Activated CD4-positive, alpha-beta memory T cell treated with anti-CD3 and anti-CD28 coated beads, Interleukin-2, amount 10 ng/mL, durations not matched to agents 7 days and 5 days (primary cell): ENCODE measurements at regions not wholly inside any gene's neighbourhood (a gene's known extent, or its start where the extent isn't known, plus 50 kb on each side); places are given as distances from the start of the nearest gene placed in this dataset.

ENCODE experiments used
- CTCF ChIA-PET: fragments of 350-600 bp; sonication (Branson Sonifier 250); formaldehyde crosslinking; loops from one replicate; lab custom pipeline; 2021; ENCODE audit warnings: antibody characterized with exemption, inconsistent platforms; lab: Charles Lee
- POLR2A ChIA-PET: fragments of 350-600 bp; sonication (Branson Sonifier 250); formaldehyde crosslinking; loops from one replicate; lab custom pipeline; 2021; ENCODE audit warnings: antibody characterized with exemption; lab: Charles Lee
- DNase-seq: peaks from one replicate; pipeline ENCODE4 v3.0.0-alpha.2; 2020
- H3K27ac Mint-ChIP-seq: one replicate; pipeline ENCODE4 v1.8.0; 2021; ENCODE audit warnings: mild to moderate bottlenecking, mixed read lengths
- H3K27me3 Mint-ChIP-seq: one replicate; pipeline ENCODE4 v1.8.0; 2021; ENCODE audit warnings: mixed read lengths
- H3K36me3 Mint-ChIP-seq: one replicate; pipeline ENCODE4 v1.8.0; 2021; ENCODE audit warnings: low read depth, mixed read lengths
- H3K4me1 Mint-ChIP-seq: one replicate; pipeline ENCODE4 v1.8.0; 2021; ENCODE audit warnings: mixed read lengths
- H3K4me3 Mint-ChIP-seq: one replicate; pipeline ENCODE4 v1.8.0; 2021; ENCODE audit warnings: mild to moderate bottlenecking, mixed read lengths
- H3K9me3 Mint-ChIP-seq: one replicate; pipeline ENCODE4 v1.8.0; 2021; ENCODE audit warnings: mixed read lengths

GRCh38 chr5:132130918-132131715 lies 57.5 kb downstream of the CSF2 start:
- H3K27me3 Mint-ChIP-seq: peaks cover 17% of the 10 kb centered on the region
- peaks cover 20% of the 10 kb centered on the region for H3K9me3 Mint-ChIP-seq
- DNase-seq: no peak
- H3K4me3 Mint-ChIP-seq: no peak overlapping the region
- H3K36me3 Mint-ChIP-seq: peaks cover 23% of the 10 kb centered on the region
- H3K4me1 Mint-ChIP-seq: peaks cover 3% of the 10 kb centered on the region
- CTCF ChIA-PET: no interaction called here
- POLR2A ChIA-PET: no interaction called here
- no peak overlapping the region for H3K27ac Mint-ChIP-seq

GRCh38 chr5:132132138-132132537 lies 58.5 kb downstream of the CSF2 start:
- CTCF ChIA-PET: no interaction called here
- peaks cover 3% of the 10 kb centered on the region for H3K4me1 Mint-ChIP-seq
- H3K36me3 Mint-ChIP-seq: peaks cover 17% of the 10 kb centered on the region
- H3K27me3 Mint-ChIP-seq: peaks cover 9% of the 10 kb centered on the region
- peaks cover 20% of the 10 kb centered on the region for H3K9me3 Mint-ChIP-seq
- H3K4me3 Mint-ChIP-seq: no peak overlapping the region
- POLR2A ChIA-PET: no interaction called here
- no peak for DNase-seq
- H3K27ac Mint-ChIP-seq: no peak overlapping the region

GRCh38 chr5:132134384-132134783 lies 60.8 kb downstream of the CSF2 start:
- ChIA-PET POLR2A (interaction anchor here (0.5 kb wide), 1 partner anchor 22 kb away, joined by 3 read pairs; no protein-coding TSS in a partner anchor), CTCF (interaction anchor here (0.6 to 1.7 kb wide), 7 partner anchors 35 to 104 kb away, joined by 3 to 7 read pairs (median 4); partner anchors contain the start of gene CSF2)
- peaks cover 4% of the 10 kb centered on the region for H3K36me3 Mint-ChIP-seq
- DNase-seq: no peak
- H3K4me1 Mint-ChIP-seq: peaks cover 3% of the 10 kb centered on the region
- no peak overlapping the region for H3K27ac Mint-ChIP-seq
- peaks cover 20% of the 10 kb centered on the region for H3K27me3 Mint-ChIP-seq
- peaks cover 5% of the 10 kb centered on the region for H3K9me3 Mint-ChIP-seq
- H3K4me3 Mint-ChIP-seq: no peak overlapping the region

- Mint-ChIP-seq H3K27ac (no peak overlapping the region), H3K36me3 (peaks cover 7% of the 10 kb centered on the region), H3K27me3 (peaks cover 35% of the 10 kb centered on the region), H3K9me3 (peaks cover 7% of the 10 kb centered on the region), H3K4me1 (no peaks in the 10 kb centered on the region), H3K4me3 (no peak overlapping the region)
- no peak for DNase-seq
- CTCF ChIA-PET: interaction anchor here (1.3 kb wide), 1 partner anchor 73 kb away, joined by 8 read pairs; no protein-coding TSS in a partner anchor
- POLR2A ChIA-PET: no interaction called here
Observed at GRCh38 chr5:132136906-132137305, 63.3 kb downstream of the CSF2 start.

- no peak for DNase-seq
- ChIA-PET POLR2A (no interaction called here), CTCF (no interaction called here)
- Mint-ChIP-seq H3K4me3 (no peak overlapping the region), H3K27ac (no peak overlapping the region), H3K27me3 (peaks cover 37% of the 10 kb centered on the region), H3K4me1 (no peaks in the 10 kb centered on the region), H3K36me3 (peaks cover 13% of the 10 kb centered on the region), H3K9me3 (peaks cover 13% of the 10 kb centered on the region)
Observed at GRCh38 chr5:132138260-132138659, 64.7 kb downstream of the CSF2 start.
